ENCODE measurements at regions not wholly inside any gene's neighbourhood (a gene's known extent, or its start where the extent isn't known, plus 50 kb on each side); places are given as distances from the start of the nearest gene placed in this dataset.

- no peak for TF ChIP-seq CTCF (IDR thresholded peaks at IDR 0.05)
- TF ChIP-seq MXI1 (IDR thresholded peaks at IDR 0.05; ENCODE audit: low read depth, low read length): no peak
- TF ChIP-seq POLR2AphosphoS5 (IDR thresholded peaks at IDR 0.05; ENCODE audit: low read depth, low read length): no peak
- TF ChIP-seq ELF1 (IDR thresholded peaks at IDR 0.05): no peak
- no peak for TF ChIP-seq EZH2phosphoT487 (IDR thresholded peaks at IDR 0.05; ENCODE audit: borderline replicate concordance, low read depth)
- TF ChIP-seq MAX (IDR thresholded peaks at IDR 0.05; ENCODE audit: low read depth): no peak
Observed at GRCh38 chr10:128864554-128865295, 602.3 kb upstream of the MGMT start.
